SK-N-MC (cell line): ENCODE measurements at regions not wholly inside any gene's neighbourhood (a gene's known extent, or its start where the extent isn't known, plus 50 kb on each side); places are given as distances from the start of the nearest gene placed in this dataset.
"Not testable (repeated sequence)": the region's sequence is repeated elsewhere in the genome, so short reads cannot be mapped to it uniquely, and the experiment has no call there.

Experiments used
- EZH2 ChIP-seq: fragments of 200-600 bp; sonication (generic); IDR thresholded peaks from one replicate; pipeline ENCODE4 v1.6.1; 2017; ENCODE audit warnings: antibody characterized with exemption
- FOXP2 ChIP-seq: optimal IDR thresholded peaks from 2 replicates; pipeline ENCODE3; 2011; ENCODE audit warnings: mild to moderate bottlenecking, moderate library complexity; ENCODE audit not compliant: insufficient read depth; ENCODE audit errors: extremely low read length, control extremely low read depth
- POLR2AphosphoS5 ChIP-seq: IDR thresholded peaks from 2 replicates; pipeline ENCODE4 v1.6.1; 2012; ENCODE audit warnings: mild to moderate bottlenecking, low read depth, low read length, borderline replicate concordance

DNA sequence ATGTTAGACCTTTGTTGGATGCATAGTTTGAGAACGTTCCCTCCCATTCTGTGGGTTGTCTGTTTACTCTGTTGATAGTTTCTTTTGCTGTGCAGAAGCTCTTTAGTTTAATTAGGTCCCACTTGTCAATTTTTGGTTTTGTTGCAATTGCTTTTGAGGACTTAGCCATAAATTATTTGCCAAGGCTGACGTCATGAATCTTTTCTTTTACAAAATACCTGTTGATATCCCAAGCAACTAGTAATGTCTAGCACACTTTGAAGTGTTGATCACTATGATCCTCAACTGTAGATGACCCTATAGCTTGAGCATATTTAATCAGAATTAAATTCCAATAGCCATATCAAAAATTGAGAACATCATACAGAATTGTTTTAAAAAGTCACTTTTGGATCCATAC lies 63.3 kb upstream of the HABP2 start:
- not testable (repeated sequence) for TF ChIP-seq EZH2, POLR2AphosphoS5, FOXP2
